Right atrium auricular region (tissue), 2 donors: ENCODE measurements at regions not wholly inside any gene's neighbourhood (a gene's known extent, or its start where the extent isn't known, plus 50 kb on each side); places are given as distances from the start of the nearest gene placed in this dataset.
"Not testable (repeated sequence)": the region's sequence is repeated elsewhere in the genome, so short reads cannot be mapped to it uniquely, and the experiment has no call there.

Experiments used
- DNase-seq: peaks from one replicate; pipeline ENCODE4 v3.0.0-alpha.2; 2019; ENCODE audit warnings: low spot score
- H3K27ac ChIP-seq, 2 donors: fragments of 200-600 bp; sonication (generic); 1 replicate in 1 of 2; 2 replicates in 1 of 2; pipeline ENCODE4 v1.5.1; 2016 to 2019
- H3K27me3 ChIP-seq, 2 donors: fragments of 200-600 bp; sonication (generic); one replicate each; pipeline versions ENCODE4 v1.5.1 to v1.6.0; 2017 to 2019
- H3K36me3 ChIP-seq: fragments of 200-600 bp; sonication (generic); one replicate; pipeline ENCODE4 v1.5.1; 2016
- H3K4me1 ChIP-seq, 2 donors: fragments of 200-600 bp; sonication (generic); one replicate each; pipeline versions ENCODE4 v1.5.1 to v1.6.0; 2017 to 2019
- H3K4me3 ChIP-seq, 2 donors: fragments of 200-600 bp; sonication (generic); 1 replicate in 1 of 2; 2 replicates in 1 of 2; pipeline ENCODE4 v1.5.1; 2017 to 2019; ENCODE audit warnings: mild to moderate bottlenecking in 1 of 2, moderate library complexity in 1 of 2
- H3K9me3 ChIP-seq, 2 donors: fragments of 200-600 bp; sonication (generic); one replicate each; pipeline ENCODE4 v1.5.1; 2019
- TF ChIP-seq, protein P1 (sequence below), 2 donors: fragments of 200-600 bp; sonication (generic); IDR thresholded peaks; one replicate each; pipeline ENCODE4 v1.5.1; 2019; ENCODE audit warnings: antibody characterized with exemption in 2 of 2

- H3K9me3 ChIP-seq = no peaks in the 10 kb centered on the region
- TF ChIP-seq, protein P1, sequence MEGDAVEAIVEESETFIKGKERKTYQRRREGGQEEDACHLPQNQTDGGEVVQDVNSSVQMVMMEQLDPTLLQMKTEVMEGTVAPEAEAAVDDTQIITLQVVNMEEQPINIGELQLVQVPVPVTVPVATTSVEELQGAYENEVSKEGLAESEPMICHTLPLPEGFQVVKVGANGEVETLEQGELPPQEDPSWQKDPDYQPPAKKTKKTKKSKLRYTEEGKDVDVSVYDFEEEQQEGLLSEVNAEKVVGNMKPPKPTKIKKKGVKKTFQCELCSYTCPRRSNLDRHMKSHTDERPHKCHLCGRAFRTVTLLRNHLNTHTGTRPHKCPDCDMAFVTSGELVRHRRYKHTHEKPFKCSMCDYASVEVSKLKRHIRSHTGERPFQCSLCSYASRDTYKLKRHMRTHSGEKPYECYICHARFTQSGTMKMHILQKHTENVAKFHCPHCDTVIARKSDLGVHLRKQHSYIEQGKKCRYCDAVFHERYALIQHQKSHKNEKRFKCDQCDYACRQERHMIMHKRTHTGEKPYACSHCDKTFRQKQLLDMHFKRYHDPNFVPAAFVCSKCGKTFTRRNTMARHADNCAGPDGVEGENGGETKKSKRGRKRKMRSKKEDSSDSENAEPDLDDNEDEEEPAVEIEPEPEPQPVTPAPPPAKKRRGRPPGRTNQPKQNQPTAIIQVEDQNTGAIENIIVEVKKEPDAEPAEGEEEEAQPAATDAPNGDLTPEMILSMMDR (IDR thresholded peaks at IDR 0.05) = no peak
- DNase-seq = no peak
Observed at GRCh38 chr2:150325656-150326314, 161.7 kb downstream of the RND3 start.

DNA sequence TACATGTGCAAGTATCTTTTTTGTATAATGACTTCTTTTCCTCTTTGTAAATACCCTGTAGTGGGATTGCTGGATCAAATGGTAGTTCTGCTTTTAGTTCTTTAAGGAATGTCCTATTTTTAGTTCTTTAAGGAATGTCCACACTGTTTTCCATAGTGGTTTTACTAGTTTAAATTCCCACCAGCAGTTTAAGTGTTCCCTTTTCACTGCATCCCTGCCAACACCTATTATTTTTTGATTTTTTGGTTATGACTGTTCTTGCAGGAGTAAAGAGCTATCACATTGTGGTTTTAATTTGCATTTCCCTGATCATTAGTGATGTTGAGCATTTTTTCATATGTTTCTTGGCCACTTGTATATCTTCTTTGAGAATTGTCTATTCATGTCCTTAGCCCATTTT is 164.4 kb downstream of the RND3 start:
- not testable (repeated sequence) for H3K9me3 ChIP-seq, H3K36me3 ChIP-seq, H3K27me3 ChIP-seq, H3K4me1 ChIP-seq, DNase-seq, H3K4me3 ChIP-seq, H3K27ac ChIP-seq

More at GRCh38 chr2:150325656-150326314, 161.7 kb downstream of the RND3 start:
- Histone ChIP-seq H3K27ac (no peak overlapping the region), H3K4me1 (no peaks in the 10 kb centered on the region), H3K36me3 (no peaks in the 10 kb centered on the region), H3K27me3 (no peaks in the 10 kb centered on the region), H3K4me3 (no peak overlapping the region)

DNA sequence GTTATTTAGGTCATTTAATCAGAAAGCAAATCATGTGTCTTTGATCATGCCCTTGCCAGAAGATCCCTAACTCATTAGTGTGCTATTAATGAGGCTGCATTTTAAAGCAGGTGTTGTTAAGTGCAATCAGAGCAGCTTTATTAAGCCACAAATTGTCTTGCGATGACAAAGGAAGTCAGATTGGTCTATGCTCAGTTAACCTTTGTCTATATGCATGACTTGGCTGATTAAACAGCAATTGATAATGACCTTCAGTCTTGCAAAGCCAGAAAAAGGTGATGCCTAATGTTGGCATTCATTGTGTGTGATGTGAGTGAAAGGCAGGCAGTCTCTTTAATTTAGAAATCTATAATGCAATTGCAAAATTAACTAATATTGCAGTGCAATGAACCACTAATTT is 166.9 kb downstream of the RND3 start:
- Histone ChIP-seq H3K4me3 (no peak overlapping the region), H3K36me3 (no peaks in the 10 kb centered on the region), H3K4me1 (no peaks in the 10 kb centered on the region), H3K9me3 (peaks cover 3 to 8% of the 10 kb centered on the region in 2 donors), H3K27ac (no peak overlapping the region), H3K27me3 (no peaks in the 10 kb centered on the region)
- no peak for DNase-seq
- TF ChIP-seq, protein P1 (IDR thresholded peaks at IDR 0.05) = no peak

GRCh38 chr2:150319658-150320555 is 167.6 kb downstream of the RND3 start:
- Histone ChIP-seq H3K36me3 (no peaks in the 10 kb centered on the region), H3K4me3 (no peak overlapping the region), H3K27me3 (no peaks in the 10 kb centered on the region), H3K9me3 (peaks cover 5 to 13% of the 10 kb centered on the region in 2 donors), H3K4me1 (no peaks in the 10 kb centered on the region), H3K27ac (no peak overlapping the region)
- no peak for DNase-seq
- TF ChIP-seq, protein P1 (IDR thresholded peaks at IDR 0.05) = no peak

- no peaks in the 10 kb centered on the region for H3K27me3 ChIP-seq
- no peaks in the 10 kb centered on the region for H3K36me3 ChIP-seq
- H3K4me1 ChIP-seq = no peaks in the 10 kb centered on the region
- no peak for DNase-seq
- H3K9me3 ChIP-seq = peaks cover 5 to 13% of the 10 kb centered on the region in 2 donors
- no peak overlapping the region for H3K4me3 ChIP-seq
- TF ChIP-seq, protein P1 (IDR thresholded peaks at IDR 0.05) = no peak
- no peak overlapping the region for H3K27ac ChIP-seq
Observed at GRCh38 chr2:150319085-150319484, 168.4 kb downstream of the RND3 start.

DNA sequence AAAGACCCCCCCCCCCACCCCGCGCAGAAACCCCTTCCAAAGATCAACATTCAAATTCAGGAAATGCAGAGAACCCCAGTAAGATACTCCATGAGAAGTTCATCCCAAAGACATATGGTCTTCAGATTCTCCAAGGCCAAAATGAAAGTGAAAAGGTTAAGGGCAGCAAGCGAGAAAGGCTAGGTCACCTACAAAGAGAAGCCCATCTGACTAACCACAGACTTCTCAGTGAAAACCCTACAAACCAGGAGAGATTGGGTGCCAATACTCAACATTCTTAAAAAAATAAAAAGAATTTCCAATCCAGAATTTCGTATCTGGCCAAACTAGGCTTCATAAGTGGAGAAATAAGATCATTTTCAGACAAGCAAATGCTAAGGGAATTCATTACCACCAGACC is 175.2 kb downstream of the RND3 start:
- TF ChIP-seq, protein P1 (IDR thresholded peaks at IDR 0.05) = no peak
- Histone ChIP-seq H3K4me3 (no peak overlapping the region), H3K36me3 (no peaks in the 10 kb centered on the region), H3K4me1 (no peaks in the 10 kb centered on the region), H3K27ac (no peak overlapping the region), H3K9me3 (peaks cover 5 to 22% of the 10 kb centered on the region in 2 donors), H3K27me3 (no peaks in the 10 kb centered on the region)
- DNase-seq = no peak
